ENCODE measurements at regions not wholly inside any gene's neighbourhood (a gene's known extent, or its start where the extent isn't known, plus 50 kb on each side); places are given as distances from the start of the nearest gene placed in this dataset.

DNA sequence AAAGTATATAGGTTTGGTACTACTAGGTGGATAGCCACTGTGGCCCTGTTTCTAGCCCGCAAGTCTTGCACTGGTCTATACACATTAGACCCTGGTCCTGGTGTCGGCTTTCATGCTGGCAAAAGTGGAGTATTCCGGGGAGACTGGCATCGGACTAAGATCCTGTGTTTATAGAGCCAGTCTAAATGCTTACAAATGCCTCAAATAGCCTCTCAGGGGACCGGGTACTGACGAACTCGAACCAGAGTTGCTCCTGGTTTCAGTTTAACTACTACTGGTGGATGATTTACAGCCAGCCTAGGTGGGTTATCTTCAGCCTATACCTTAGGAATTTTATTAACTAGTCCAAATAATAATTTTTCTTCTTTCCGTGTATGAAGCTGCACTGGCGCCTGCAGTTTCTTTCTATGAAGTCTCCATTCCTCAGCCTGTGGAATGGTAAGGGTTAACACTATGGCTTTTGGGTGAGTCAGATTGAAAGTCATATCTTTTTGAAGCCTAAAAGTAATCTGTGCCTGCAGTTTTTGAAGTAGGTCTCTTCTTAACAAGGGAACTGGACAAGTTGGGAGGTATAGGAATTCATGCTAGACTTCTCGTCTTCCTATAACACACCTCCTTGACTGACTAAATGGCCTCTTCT lies 51.3 kb downstream of the OR10H4 start:
- ATAC-seq (no peak), DNase-seq (ENCODE audit: low spot score in 2 of 2) (no peak)
- Mint-ChIP-seq H3K36me3 (no peaks in the 10 kb centered on the region), H3K4me1 (peaks cover 24% of the 10 kb centered on the region), H3K9me3 (no peaks in the 10 kb centered on the region), H3K27ac (no peak overlapping the region), H3K4me3 (no peak overlapping the region)

DNA sequence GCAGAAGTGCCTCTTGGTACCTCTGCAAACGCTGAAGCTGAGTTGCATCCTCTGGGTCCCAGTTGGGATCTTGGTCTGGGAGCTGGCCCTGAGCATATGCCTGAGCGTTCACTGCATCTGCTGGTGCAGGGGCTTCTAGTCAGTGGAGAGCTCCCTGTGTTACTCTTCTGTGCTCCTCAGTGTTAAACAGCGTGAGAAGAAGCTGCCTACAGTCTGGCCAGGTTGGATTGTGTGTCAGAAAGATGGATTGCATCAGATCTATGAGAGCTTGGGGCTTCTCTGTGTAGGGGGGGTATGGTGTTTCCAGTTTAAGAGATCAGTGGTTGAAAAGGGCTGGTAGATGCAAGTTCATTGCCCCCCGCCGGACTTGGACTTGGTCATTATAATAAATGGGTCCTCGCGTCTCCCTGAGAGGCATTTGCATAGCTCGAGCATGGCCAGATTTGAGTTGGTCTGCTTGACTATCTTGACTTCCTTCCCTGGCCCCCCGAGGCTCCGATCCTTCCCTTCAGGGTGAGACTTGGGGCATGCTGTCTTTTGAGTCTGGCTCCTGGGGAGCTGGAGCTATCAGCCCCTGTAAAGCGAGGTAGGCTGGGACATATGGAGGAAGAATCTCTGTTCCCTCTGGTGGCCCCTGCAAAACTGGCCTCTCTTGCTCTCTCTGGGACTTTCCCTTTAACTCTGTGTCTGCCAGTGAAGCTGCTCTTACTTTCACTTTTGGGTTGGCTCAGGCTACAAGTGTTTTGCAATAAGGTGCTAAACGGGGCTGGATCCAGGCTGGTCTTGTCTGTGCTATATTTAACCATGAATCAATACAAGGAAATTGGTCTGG lies 52.9 kb downstream of the OR10H4 start:
- DNase-seq (ENCODE audit: low spot score in 2 of 2) (peak in 1 of 2 donors; percentile 71), ATAC-seq (peak; percentile 83)
- Mint-ChIP-seq H3K36me3 (no peaks in the 10 kb centered on the region), H3K27ac (peak overlapping the region; percentile 78), H3K4me3 (peak overlapping the region; percentile 63), H3K9me3 (no peaks in the 10 kb centered on the region), H3K4me1 (peaks cover 24% of the 10 kb centered on the region)

DNA sequence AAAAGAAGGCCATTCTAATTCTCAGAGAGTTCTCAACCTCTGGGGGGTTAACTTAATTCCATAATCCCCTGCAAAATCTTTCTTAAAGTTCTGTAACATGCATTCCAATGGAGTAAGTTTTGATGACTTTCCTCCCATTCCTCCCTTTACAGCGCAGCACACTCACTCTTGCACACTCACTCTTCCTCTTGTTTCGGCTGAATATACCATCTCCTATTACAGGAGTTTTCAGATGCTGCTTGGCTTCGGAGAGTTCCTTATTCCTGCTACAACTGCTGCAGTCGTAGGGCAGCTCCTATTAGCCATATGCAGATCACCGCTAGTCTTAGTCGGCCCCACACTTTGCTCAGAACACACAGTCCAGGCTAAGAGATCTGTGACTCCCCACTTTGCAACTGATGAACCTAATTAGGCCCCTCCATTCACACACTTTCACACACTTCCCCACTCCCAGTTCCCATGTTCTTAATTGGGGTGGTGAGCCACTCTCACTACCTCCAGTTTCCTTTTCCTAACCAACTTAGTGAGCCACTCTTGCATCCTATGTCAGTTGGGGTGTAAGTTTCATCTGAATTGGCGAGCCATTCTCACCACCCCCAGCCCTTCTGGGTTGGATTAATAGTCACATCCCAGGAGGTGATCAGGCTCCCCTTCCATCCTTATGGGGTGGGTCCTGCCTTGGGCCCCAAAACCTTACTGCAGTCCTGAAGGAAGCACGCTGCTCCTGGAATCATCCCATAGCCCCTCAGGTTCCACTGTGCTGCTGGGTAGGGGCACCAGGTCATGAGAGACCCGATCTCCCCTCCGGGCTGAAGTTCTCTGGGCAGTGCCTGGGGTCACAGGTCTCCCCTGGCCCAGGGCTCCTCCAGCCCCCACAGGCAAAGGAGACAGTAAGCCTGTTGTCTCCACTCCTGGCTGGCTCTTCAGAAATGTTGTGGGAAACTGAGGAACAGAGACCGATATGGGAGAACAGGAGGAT lies 53.9 kb downstream of the OR10H4 start:
- Mint-ChIP-seq H3K4me1 (peaks cover 24% of the 10 kb centered on the region), H3K27ac (peak overlapping the region; percentile 78), H3K4me3 (peak overlapping the region; percentile 63), H3K9me3 (no peaks in the 10 kb centered on the region), H3K36me3 (no peaks in the 10 kb centered on the region)
- no peak for ATAC-seq
- no peak for DNase-seq (ENCODE audit: low spot score in 2 of 2)

DNA sequence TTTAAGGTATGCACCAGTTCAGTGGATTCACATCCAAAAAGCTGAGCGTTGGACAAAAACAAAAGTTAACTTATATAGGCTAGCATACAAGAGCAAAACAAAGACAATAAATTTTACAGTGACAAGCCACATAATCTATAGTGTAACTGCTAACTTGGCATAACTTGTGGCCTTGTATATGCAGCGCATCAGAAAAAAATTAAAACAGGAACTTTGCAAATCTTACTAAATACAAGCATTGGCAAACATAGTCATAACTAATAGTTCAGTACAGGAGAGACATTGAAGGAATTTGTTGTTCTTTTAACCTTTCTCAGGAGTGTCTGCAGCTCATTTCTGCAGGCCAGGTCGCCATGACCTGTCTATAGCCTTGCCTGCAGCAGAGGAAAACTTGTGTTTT lies 54.6 kb downstream of the OR10H4 start:
- no peak overlapping the region for H3K27ac Mint-ChIP-seq

DNA sequence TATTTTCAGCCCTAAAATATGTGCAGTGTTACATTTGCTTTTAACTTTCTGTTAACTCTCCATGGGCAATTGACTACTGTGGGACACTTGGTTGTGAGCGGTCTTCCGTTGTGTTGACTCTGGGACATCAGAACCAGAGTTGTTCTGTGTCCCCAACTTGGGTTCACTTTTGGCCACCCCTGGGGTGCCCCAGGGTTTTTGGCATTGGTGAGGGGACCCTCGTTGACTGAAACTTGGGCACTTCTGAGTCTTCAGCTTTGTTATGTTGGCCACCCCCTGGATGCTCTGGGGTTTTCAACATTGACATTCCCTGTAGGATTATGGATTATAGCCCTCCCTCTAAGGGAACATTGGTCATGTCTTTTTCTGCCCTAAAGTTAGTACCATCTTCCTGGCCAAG lies 57.1 kb downstream of the OR10H4 start:
- Mint-ChIP-seq H3K9me3 (no peaks in the 10 kb centered on the region), H3K27ac (no peak overlapping the region), H3K4me3 (no peak overlapping the region), H3K4me1 (peaks cover 20% of the 10 kb centered on the region), H3K36me3 (no peaks in the 10 kb centered on the region)
- ATAC-seq (no peak), DNase-seq (ENCODE audit: low spot score in 2 of 2) (no peak)

More for the DNA sequence above, 54.6 kb downstream of the OR10H4 start:
- Mint-ChIP-seq H3K36me3 (no peaks in the 10 kb centered on the region), H3K4me3 (no peak overlapping the region), H3K4me1 (peaks cover 24% of the 10 kb centered on the region), H3K9me3 (no peaks in the 10 kb centered on the region)
- DNase-seq (ENCODE audit: low spot score in 2 of 2) (no peak), ATAC-seq (no peak)

DNA sequence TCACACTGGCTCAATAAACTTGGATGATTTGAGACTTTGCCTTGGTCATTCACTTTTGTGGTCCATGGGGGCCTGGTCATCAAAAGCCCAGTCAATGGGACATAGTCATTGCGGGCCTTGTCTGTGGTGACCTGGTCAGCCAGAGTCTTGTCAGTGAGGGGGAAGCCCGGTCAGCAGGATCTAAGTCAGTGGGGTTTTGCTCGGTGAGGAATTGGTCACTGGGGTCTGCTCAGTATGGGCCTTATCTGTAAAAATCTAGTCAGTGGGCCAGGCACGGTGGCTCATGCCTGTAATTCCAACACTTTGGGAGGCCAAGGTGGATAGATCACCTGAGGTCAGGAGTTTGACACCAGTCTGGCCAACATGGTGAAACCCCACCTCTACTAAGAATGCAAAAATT lies 63.7 kb upstream of the TPM4 start:
- H3K4me1 Mint-ChIP-seq: no peaks in the 10 kb centered on the region
- no peak overlapping the region for H3K4me3 Mint-ChIP-seq
- ATAC-seq (no peak), DNase-seq (ENCODE audit: low spot score in 2 of 2) (no peak)
- H3K36me3 Mint-ChIP-seq: no peaks in the 10 kb centered on the region
- H3K9me3 Mint-ChIP-seq: no peaks in the 10 kb centered on the region
- H3K27ac Mint-ChIP-seq: no peak overlapping the region

DNA sequence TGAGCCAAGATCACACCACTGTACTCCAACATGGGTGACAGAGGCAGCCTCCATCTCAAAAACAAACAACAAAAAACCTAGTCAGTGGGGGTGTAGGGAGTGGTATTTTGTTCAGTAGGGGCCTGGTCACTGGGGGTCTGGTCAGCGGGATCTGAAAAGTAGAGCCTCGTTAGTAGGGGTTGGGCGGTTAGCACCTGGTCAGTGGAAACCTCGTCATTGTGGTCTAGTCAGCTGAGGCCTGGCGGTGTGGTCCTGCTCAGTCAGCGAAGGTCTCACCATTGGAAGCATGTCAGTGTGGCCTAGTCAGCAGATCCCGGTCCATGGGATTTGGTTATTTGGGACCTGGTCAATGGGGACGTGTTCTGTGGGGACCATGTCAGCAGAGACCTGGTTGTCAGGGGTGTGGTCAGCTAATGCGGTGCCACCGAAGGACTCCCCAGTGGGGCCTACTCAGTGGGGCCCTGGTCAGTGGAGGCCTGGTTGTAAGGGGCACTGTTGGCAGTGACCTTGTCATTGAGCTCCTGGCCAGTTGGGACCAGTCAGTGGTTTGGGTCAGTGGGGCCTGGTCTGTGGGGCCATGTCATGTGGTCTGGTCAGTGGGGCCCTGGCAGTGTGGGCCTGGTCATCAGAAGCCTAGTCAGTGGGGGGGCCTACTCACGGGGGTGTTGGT lies 63.0 kb upstream of the TPM4 start:
- DNase-seq (ENCODE audit: low spot score in 2 of 2) (no peak), ATAC-seq (no peak)
- H3K4me1 Mint-ChIP-seq: no peaks in the 10 kb centered on the region
- H3K36me3 Mint-ChIP-seq: no peaks in the 10 kb centered on the region
- no peak overlapping the region for H3K4me3 Mint-ChIP-seq
- H3K27ac Mint-ChIP-seq: no peak overlapping the region
- H3K9me3 Mint-ChIP-seq: no peaks in the 10 kb centered on the region

DNA sequence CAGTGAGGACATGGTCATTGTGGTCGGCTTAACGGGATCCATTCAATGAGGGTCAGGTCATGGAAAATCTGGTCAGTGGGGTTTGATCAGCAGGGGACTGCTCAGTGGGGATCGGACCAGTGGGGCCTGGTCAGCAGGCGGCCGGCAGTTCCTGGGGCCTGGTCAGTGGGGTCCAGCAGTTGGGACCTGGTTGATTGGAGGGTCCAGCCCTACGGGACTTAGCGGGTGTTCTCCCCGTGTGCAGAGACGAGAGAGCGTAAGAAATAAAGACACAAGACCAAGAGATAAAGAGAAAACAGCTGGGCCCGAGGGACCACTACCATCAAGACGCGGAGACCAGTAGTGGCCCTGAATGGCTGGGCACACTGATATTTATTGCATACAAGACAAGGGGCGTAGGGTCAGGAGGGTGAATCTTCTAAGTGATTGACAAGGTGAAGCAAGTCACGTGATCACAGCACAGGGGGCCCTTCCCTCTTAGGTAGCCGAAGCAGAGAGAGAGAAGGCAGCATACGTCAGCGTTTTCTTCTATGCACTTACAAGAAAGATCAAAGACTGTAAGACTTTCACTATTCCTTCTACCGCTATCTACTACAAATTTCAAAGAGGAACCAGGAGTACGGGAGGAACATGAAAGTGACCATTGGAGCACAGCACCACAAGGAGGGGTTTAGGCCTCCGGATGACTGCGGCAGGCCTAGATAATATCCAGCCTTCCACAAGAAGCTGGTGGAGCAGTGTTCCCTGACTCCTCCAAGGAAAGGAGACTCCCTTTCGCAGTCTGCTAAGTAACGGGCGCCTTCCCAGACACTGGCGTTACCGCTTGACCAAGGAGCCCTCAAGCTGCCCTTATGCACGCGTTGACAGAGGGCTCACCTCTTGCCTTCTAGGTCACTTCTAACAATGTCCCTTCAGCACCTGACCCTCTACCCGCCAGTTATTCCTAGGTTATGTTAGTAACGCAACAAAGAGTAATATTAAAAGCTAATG lies 62.1 kb upstream of the TPM4 start:
- no peaks in the 10 kb centered on the region for H3K36me3 Mint-ChIP-seq
- no peaks in the 10 kb centered on the region for H3K4me1 Mint-ChIP-seq
- no peaks in the 10 kb centered on the region for H3K9me3 Mint-ChIP-seq
- DNase-seq (ENCODE audit: low spot score in 2 of 2) (no peak), ATAC-seq (no peak)
- no peak overlapping the region for H3K27ac Mint-ChIP-seq
- no peak overlapping the region for H3K4me3 Mint-ChIP-seq

DNA sequence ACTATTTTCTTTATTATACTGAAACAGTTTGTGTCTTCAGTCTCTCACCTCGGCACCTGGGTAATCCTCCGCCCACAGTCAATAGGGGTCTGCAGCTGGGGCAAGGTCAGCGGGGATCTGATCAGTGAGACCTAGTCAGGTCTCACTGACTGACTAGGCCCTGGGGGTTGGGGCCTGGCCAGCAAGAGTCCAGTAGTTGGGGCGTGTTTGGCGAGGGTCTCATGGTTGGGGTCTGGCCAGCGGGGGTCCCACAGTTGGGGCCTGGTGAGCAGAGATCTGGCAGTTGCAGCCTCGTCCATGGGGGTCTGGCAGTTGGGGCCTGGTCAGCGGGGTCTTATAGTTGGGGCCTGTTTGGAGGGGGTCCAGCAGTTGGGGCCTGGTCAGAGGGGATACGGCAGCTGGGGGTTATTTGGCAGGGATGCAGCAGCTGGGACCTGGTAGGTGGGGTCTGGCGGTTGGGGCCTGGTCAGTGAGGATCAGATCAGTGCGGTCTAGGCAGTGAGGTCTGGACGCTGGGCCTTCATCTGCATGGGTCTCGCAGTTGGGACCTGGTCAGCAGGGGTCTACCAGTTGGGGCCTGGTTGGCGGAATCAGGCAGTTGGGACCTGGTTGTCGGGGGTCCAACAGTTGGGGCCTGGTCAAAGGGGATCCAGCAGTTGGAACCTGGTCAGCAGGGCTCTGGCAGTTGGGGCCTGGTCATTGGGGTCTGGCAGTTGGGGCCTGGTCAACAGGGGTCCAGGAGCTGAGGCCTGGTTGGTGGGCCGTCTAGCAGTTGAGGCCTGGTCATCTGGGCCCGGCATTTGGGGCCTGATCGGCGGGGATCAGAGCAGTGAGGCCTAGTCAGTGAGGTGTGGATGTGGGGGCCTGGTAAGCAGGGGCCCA lies 61.1 kb upstream of the TPM4 start:
- H3K4me3 Mint-ChIP-seq: no peak overlapping the region
- ATAC-seq (no peak), DNase-seq (ENCODE audit: low spot score in 2 of 2) (no peak)
- no peaks in the 10 kb centered on the region for H3K4me1 Mint-ChIP-seq
- H3K36me3 Mint-ChIP-seq: no peaks in the 10 kb centered on the region
- no peaks in the 10 kb centered on the region for H3K9me3 Mint-ChIP-seq
- H3K27ac Mint-ChIP-seq: peak overlapping the region; percentile 50

DNA sequence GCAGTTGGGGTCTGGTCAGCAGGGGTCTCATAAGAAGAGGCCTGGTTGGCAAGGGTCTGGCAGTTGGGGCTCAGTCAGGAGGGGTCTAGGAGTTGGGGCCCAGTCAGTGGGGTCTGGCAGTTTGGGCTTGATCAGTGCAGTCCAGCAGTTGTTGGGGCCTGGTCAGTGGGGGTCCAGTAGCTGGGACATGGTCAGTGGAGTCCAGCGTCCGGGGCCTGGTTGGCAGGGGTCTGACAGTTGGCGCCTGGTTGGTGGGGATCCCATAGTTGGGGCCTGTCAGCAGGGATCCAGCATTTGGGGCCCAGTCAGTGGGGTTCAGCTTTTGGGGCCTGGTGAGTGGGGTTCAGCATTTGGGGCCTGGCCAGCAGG lies 60.5 kb upstream of the TPM4 start:
- DNase-seq (ENCODE audit: low spot score in 2 of 2): no peak
- Mint-ChIP-seq H3K4me1 (no peaks in the 10 kb centered on the region), H3K36me3 (no peaks in the 10 kb centered on the region), H3K9me3 (no peaks in the 10 kb centered on the region), H3K27ac (peak overlapping the region; percentile 50), H3K4me3 (no peak overlapping the region)
- ATAC-seq: no peak

DNA sequence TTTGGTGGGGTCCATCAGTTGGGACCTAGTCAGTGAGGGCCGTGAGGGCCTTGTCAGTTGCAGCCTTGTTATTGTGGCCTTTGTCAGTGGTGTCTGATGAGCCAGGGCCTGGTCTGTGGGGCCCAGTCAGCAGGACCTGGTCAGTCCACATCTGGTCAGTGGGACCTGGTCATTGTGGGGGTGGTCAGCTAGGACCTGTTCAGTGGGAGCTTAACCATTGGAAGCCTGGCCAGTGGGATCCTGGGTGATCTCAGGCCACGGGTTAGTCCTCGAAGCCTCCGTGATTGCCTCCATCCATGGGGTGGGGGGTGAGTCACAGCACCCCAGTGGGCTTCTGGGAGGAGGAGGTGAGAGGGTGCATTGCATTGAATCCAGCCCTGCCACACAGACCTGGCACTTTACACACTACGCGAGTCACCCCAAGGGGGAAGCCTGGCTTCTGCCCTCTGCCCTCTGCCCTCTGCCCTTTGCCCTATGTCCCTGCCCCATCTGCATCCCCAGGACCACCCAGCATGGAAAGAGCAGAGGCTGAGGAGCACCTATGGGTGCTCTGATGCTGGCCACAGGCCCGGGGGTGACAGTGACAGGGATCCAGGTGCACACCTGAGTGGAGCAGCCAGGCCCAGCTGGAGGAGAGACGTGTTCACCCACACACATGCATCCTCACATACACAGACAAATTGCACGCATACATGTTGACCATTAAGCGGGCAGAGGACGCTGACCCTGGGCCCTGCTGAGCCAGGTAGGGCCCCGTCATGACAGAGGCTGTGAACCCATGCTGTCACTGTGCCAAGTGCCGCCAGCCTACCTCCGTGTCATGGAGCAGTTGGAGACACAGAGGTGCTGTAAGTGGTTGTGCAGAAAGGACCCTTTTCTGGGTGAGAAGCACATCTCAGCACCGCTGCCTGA lies 59.8 kb upstream of the TPM4 start:
- H3K27ac Mint-ChIP-seq: no peak overlapping the region
- no peak overlapping the region for H3K4me3 Mint-ChIP-seq
- no peaks in the 10 kb centered on the region for H3K9me3 Mint-ChIP-seq
- no peaks in the 10 kb centered on the region for H3K36me3 Mint-ChIP-seq
- ATAC-seq (no peak), DNase-seq (ENCODE audit: low spot score in 2 of 2) (no peak)
- no peaks in the 10 kb centered on the region for H3K4me1 Mint-ChIP-seq

DNA sequence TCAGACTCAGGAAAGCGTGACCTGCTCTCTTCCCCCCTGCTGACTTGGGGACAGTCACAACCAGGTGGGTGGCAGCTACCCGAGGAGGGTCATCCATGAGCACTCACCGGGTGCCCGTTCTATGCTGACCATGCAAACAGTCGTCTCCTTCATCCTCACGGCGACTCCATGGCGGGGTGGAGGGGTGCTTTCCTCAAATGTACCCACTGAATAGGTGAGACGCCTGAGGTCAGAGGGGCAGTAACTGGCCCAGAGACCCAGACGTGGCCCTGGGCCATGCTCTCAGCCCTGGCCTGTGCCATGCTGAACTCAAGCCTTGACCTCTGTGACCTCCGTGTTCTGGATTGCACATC lies 59.2 kb upstream of the TPM4 start:
- no peaks in the 10 kb centered on the region for H3K36me3 Mint-ChIP-seq
- no peaks in the 10 kb centered on the region for H3K4me1 Mint-ChIP-seq
- no peak overlapping the region for H3K4me3 Mint-ChIP-seq
- H3K27ac Mint-ChIP-seq: no peak overlapping the region
- no peak for DNase-seq (ENCODE audit: low spot score in 2 of 2)
- H3K9me3 Mint-ChIP-seq: no peaks in the 10 kb centered on the region
- ATAC-seq: no peak

Data from stimulated activated effector memory CD8-positive, alpha-beta T cell treated with anti-CD3 and anti-CD28 coated beads, Interleukin-12 subunit alpha, Interleukin-12 subunit beta, amount 100 ng/mL, for 72 hours (primary cell).